ENCODE measurements at regions not wholly inside any gene's neighbourhood (a gene's known extent, or its start where the extent isn't known, plus 50 kb on each side); places are given as distances from the start of the nearest gene placed in this dataset.

DNA sequence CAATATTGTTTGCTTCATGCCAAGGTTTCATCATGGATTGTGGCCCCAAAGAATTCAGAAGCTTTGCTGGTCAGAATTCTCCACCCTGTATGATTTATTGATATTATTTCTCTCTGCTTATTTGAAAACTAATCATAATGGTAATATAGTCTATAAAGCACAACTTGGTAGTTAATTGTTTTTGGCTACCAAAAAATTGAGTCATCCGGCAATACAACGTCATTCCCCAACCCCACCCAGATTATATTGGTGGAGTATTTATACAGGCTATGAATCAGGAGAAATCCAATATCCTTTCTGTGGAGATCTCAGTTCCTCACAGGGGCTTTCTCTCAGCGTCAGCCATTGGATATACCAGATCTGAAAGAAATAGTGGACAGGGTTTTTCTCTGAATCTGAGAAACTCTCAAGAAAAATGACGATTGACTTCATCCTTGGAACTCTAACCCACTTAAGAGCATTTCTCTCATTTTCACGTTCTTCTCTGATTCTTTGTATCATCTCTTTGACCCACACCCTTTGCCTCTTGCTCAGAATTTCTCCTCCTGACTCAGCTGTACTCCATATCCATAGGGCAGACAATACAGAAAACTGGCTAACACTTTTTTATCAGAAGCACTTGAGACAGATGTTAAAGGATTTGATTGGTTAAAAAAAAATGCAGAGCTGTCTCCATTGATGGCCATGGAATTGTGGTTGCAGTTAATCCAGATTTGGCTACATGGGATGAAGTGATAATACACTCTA lies 1055.8 kb upstream of the CADM2 start:
- no peak for DNase-seq

- no peak for DNase-seq
Measured at GRCh38 chr3:83913381-83913780, 1045.4 kb upstream of the CADM2 start.

- DNase-seq = no peak
Measured at GRCh38 chr3:83926291-83926690, 1032.5 kb upstream of the CADM2 start.

DNA sequence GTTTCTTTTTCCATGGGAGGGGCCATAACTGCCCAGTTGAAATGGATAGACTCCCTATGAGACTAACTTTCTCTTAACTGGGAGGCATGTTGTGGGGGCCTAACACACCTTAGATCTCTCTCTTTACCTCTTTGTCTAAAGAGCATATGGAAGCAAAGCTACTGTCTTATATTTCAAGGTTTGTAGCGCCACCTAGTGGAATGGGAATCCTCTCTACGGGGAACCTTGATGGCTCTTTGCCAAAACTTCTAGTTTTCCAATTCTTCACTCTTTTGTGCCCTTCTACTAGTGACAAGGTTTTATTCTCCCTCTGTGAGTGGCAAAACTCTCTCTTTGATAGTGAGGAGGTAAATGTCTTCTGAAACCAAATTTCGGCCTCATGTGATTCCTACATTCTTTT lies 1030.4 kb upstream of the CADM2 start:
- no peak for DNase-seq

GRCh38 chr3:83928903-83929302 lies 1029.9 kb upstream of the CADM2 start:
- no peak for DNase-seq

DNA sequence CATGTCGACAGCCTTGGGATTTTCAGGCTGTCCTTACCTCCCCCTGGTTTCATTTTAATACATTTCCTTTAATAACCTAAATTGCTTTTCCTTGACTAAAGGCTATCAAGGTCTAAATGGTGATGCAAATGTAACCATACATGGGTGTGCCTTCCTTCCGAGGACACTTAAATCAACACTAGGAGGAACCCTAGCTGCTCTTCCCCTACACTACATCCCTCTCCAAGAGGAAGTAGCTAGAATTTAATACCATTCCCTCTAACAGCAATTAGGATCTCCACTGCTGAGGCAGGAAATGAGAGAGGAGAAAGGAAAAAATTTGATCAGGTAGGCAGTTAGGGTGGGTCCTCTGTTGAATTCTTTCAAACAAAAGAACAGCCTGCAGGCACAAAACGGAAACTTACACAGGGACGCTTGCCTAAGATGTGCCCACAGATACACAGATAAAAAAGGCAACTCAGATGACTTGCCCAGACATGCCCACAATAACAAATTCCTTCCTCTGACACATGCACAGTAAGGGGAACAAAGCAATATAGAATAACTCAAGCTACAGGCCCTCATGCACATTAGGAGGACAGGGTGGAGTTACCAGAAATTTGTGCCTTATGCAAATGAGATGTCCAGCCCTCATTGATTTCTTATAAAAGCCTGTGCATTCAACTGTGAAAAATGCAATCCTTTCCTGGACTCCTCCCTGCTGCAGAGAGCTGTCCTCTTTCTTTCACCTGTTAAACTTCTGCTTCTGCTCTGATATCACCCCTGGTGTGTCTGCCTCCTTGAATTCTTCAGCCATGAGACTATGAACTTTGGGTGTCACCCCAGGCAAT lies 1024.4 kb upstream of the CADM2 start:
- peak; percentile 2 for DNase-seq

- DNase-seq = no peak
Measured at GRCh38 chr3:83938491-83938890, 1020.3 kb upstream of the CADM2 start.

DNA sequence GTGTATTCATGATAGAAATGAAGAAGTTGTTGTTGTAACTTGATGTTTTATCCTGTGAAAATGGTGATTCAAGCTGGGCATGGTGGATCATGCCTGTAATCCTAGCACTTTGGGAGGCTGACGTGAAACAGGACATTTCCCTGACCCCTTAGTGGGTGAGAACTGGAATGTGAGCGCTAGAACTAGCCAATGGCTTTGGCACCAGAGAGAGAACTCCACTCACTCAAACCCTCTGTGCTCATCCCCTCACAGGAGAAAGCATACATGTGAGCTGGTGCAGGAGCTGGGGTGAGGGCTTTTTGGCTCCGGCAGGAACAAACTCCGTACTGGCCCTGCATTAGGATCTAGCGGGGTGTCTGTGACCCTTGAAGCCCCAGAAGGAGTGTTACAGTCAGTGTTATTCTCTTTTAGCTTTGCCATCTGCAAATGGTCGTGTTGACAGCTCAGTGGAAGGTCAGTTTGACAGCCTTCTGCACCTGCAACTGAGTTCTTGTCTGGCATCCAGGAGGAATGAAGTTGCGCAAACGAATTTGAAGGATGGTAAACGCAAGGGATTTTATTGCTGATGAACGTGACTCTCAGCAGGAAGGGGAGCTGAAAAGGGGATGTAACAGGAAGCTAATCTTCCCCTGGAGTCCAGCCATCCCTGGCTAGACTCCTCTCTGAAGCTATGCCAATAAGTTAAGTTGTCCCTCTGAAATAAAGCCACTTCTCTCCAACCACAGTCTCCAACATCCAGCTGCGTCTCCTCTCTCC lies 1016.6 kb upstream of the CADM2 start:
- DNase-seq = no peak

DNA sequence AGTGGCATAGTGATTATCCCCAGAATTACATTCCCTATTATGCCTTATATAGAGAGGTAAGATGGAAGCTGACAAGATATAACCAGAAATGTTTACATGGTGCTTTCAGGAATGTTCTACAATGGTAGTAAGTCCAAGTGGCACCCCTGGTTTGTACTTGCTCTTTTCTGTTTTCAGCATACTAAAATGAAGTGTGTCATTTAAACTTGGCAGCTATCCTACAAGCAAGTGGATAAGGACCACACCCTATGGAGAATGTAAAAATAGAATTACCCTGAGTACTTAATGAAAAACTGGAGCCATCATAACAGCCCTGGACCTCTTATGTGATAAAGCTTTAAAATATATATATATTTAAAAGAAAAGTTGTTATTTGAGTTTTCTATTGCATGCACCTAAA lies 1012.7 kb upstream of the CADM2 start:
- DNase-seq = no peak

DNA sequence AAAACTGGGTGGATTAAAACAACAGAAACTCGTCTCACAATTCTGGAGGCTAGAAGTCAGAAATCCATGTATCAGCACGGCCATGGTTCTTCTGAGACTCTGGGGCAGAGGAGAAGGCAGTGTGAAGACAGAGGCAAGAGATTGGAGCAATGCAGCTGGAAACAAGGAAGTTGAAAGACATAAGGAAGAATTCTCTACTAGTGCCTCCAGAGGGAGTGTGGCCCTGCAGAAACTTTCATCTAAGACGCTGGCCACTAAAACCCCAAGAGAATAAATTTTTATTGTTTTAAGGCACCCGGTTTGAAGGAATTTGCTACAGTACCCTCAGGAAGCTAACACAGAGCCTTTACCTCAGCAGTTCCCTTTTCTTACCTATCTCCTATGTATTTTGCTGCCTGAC lies 1012.2 kb upstream of the CADM2 start:
- no peak for DNase-seq

DNA sequence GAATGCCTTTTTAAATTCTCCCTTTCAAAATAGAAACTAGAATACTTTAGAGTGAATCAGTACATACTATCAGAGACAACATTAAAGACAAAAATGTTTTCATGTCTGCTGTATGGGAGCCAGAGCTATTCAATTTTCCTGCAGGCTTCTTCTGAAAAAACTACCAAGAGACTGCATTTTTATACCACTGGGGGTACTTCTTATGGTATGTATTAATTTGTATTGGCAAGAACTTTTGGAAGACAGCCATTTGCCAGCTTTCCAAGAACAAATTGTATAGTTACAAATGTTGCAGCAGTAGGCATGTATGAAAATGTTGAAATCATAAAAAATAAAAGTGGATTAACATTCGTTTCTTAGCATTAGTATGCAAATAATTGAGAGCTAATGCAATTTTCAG lies 1010.0 kb upstream of the CADM2 start:
- no peak for DNase-seq

DNA sequence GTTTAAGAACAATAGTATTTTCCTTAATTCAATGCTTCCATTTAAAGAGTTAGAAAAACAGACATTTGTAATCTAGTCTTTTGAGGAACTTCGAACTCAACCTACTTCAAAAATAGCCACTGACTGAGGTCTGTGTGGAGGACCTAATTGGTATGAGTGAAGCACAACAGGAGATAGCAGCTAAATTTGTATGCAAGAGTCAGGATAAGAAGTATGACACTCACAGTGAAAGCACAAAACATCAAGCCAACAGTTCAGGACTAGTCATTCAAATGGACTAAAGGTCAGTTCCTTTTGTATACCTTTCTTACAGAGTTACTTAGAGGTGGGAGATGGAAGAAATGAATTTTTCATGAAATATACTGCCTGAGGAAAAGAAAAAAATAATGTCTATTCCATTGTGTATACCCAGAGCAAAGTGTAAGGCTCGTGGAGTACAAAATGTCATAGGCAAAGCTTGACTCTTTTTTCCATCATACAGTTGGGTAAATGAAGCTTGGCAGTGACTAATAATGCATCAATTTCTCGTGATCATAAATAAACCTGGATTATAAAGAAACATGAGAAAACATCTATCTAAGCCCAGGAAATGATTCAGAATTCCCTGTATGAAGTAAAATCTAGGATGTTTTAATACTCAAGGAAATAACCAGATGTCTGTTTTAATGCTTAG lies 1005.2 kb upstream of the CADM2 start:
- DNase-seq = no peak

- no peak for DNase-seq
Measured at GRCh38 chr3:83956431-83956830, 1002.4 kb upstream of the CADM2 start.

DNA sequence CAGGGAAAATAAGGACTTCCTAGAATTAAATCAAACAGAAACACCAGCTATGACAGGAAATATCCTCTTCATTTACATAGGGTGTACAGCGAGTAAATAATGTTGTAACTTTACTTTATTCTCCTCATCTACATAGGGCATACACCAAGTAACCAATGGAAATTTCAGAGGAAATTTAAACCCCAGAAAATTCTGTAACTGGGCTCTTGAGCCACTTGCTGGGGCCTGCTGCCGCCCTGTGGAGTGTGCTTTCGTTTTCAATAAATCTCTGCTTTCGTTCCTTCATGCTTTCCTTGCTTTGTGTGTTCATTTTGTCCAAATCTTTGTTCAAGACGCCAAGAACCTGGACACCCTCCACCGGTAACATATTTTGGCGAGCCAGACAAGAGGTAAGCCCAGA lies 990.4 kb upstream of the CADM2 start:
- DNase-seq = no peak

DNA sequence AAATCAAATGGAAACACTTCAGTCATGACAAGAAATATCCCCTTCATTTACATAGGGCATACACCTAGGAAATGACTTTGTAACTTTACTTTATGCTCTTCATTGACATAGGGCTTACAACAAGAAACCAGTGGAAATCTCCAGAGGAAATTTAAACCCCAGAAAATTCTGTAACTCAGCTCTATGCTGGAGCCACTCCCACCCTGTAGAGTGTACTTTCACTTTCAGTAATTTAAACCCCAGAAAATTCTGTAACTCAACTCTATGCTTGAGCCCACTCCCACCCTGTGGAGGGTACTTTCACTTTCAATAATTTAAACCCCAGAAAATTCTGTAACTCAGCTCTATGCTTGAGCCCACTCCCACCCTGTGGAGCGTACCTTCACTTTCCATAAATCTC lies 987.1 kb upstream of the CADM2 start:
- DNase-seq = no peak

GRCh38 chr3:84008623-84009022 lies 950.2 kb upstream of the CADM2 start:
- DNase-seq = no peak

GRCh38 chr3:84023842-84024241 lies 934.9 kb upstream of the CADM2 start:
- DNase-seq = no peak

DNA sequence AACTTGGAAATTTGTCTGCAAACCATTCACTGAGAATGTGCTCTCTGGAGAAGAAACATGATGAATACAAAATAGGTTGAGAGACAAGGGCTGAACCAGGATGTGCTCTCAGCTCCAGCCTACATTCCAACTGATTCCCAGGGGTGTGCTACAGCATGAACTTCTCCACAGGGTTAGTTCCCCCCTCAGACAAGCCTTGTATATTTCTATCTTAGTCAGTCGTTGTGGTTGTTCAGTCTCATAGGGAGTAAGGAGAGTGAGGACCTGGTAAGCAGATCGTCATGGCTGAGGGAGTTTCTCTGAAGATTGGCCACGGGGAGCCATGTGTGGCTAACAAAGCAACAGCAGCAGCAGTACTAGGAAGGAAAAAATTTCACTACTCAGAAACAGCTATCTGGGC lies 919.7 kb upstream of the CADM2 start:
- peak; percentile 33 for DNase-seq

GRCh38 chr3:84042399-84043106 lies 916.2 kb upstream of the CADM2 start:
- no peak for DNase-seq

- no peak for DNase-seq
Measured at GRCh38 chr3:84066915-84067314, 891.9 kb upstream of the CADM2 start.

- no peak for DNase-seq
Measured at GRCh38 chr3:84073664-84074063, 885.1 kb upstream of the CADM2 start.

DNA sequence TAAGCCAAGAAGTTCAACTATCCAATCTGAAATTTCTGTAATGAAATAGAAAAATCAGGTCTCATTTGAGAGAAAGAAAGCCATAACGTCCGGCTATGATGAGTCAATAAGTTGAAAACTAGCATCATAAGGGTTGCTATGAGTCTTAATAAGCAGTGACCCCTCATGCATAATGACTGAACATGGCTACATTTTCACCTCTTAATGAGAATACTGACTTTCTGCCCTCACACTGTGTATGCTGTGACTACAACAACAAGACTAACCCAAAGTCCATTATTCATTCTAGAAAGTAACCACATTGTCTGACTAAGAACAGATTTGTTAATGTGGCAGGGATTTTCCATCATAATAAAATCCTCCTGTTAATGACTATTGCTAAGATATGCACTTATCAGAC lies 884.0 kb upstream of the CADM2 start:
- DNase-seq = no peak

Measured in fibroblast of skin of abdomen (primary cell).